Tibial nerve (tissue), 4 donors: ENCODE measurements at regions not wholly inside any gene's neighbourhood (a gene's known extent, or its start where the extent isn't known, plus 50 kb on each side); places are given as distances from the start of the nearest gene placed in this dataset.

Experiments
- CTCF ChIP-seq, 5 experiments: fragments of 200-600 bp in 3 of 5; fragments of 450-650 bp in 2 of 5; sonication (generic) in 3 of 5; IDR thresholded peaks; one replicate each; pipeline ENCODE4 v1.5.1; 2016 to 2019; ENCODE audit warnings: antibody characterized with exemption in 5 of 5, mild to moderate bottlenecking in 3 of 5, moderate library complexity in 2 of 5
- EP300 ChIP-seq, 2 donors: sonication (generic); formaldehyde crosslinking; IDR thresholded peaks; one replicate each; pipeline ENCODE4 v1.6.1; 2017; ENCODE audit warnings: antibody characterized with exemption in 2 of 2, mild to moderate bottlenecking in 1 of 2
- POLR2A ChIP-seq, 2 donors: fragments of 450-650 bp; IDR thresholded peaks; one replicate each; pipeline ENCODE4 v1.6.1; 2017; ENCODE audit warnings: antibody characterized with exemption in 2 of 2, mild to moderate bottlenecking in 2 of 2, moderate library complexity in 2 of 2

- TF ChIP-seq CTCF (IDR thresholded peaks at IDR 0.05) = no peak
- no peak for TF ChIP-seq POLR2A (IDR thresholded peaks at IDR 0.05)
- no peak for TF ChIP-seq EP300 (IDR thresholded peaks at IDR 0.05)
Measured at GRCh38 chr2:133936096-133936495, 317.8 kb upstream of the MGAT5 start.
